ENCODE measurements at regions not wholly inside any gene's neighbourhood (a gene's known extent, or its start where the extent isn't known, plus 50 kb on each side); places are given as distances from the start of the nearest gene placed in this dataset.
"Not testable (repeated sequence)": the region's sequence is repeated elsewhere in the genome, so short reads cannot be mapped to it uniquely, and the experiment has no call there.

DNA sequence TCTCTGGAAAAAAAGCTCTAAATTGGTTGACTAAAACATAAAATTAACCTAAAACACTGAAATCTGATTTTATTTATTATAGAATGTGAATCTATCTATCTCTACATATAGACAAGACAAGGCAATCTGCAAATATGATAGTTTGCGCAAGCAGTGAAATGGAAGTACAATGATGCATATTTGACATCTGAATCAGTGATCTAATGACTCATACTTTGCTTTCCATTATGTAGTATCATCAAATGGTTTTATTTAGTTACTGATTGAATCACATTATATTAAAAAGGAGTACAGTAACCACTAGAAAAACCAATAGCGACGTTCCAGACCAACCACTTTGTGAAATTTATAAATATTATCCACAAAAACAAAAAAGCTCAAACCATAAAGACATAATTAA lies 1969.3 kb downstream of the PCDH7 start:
- Mint-ChIP-seq H3K27ac (no peak overlapping the region), H3K9me3 (peaks cover 10 to 18% of the 10 kb centered on the region in 2 donors), H3K36me3 (peaks cover 0 to 10% of the 10 kb centered on the region in 2 donors)
- ATAC-seq (no peak), DNase-seq (ENCODE audit: low spot score in 2 of 2) (no peak)

DNA sequence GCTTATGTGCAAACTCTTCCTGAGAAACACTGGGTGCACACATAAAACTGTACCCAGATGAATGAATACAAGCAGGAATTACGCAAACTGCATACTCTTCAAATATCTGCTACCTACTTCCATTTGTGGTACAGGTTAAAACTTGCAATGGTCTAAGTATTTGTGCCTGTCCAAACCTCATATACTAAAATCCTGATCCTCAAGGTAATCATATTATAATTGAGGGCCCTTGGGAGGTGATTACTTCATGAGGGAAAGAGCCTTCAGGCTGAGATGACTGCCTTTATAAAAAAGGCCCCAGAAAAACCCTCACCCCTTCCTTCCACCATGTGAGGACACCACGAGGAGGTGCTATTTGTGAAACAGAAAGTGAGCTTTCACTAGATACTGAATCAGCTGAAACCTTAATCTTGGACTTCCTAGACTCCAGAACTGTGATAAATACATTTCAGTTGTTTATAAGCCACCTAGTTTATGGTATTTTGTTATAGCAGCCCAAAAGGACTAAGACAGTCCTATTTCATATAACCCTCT lies 1977.2 kb downstream of the PCDH7 start:
- Mint-ChIP-seq H3K36me3 (peaks cover 0 to 4% of the 10 kb centered on the region in 2 donors), H3K9me3 (peaks cover 23 to 25% of the 10 kb centered on the region in 2 donors), H3K27ac (no peak overlapping the region)
- no peak for DNase-seq (ENCODE audit: low spot score in 2 of 2)
- ATAC-seq, result no peak

- ATAC-seq (no peak), DNase-seq (ENCODE audit: low spot score in 2 of 2) (no peak)
- Mint-ChIP-seq H3K36me3 (no peaks in the 10 kb centered on the region), H3K27ac (no peak overlapping the region), H3K9me3 (peaks cover 4 to 6% of the 10 kb centered on the region in 2 donors)
Observed at GRCh38 chr4:32700838-32701237, 1980.7 kb downstream of the PCDH7 start.

GRCh38 chr4:32706893-32707292 lies 1986.7 kb downstream of the PCDH7 start:
- H3K27ac Mint-ChIP-seq, result no peak overlapping the region
- DNase-seq (ENCODE audit: low spot score in 2 of 2), result no peak
- no peak for ATAC-seq
- H3K9me3 Mint-ChIP-seq, result peaks cover 9 to 14% of the 10 kb centered on the region in 2 donors
- no peaks in the 10 kb centered on the region for H3K36me3 Mint-ChIP-seq

DNA sequence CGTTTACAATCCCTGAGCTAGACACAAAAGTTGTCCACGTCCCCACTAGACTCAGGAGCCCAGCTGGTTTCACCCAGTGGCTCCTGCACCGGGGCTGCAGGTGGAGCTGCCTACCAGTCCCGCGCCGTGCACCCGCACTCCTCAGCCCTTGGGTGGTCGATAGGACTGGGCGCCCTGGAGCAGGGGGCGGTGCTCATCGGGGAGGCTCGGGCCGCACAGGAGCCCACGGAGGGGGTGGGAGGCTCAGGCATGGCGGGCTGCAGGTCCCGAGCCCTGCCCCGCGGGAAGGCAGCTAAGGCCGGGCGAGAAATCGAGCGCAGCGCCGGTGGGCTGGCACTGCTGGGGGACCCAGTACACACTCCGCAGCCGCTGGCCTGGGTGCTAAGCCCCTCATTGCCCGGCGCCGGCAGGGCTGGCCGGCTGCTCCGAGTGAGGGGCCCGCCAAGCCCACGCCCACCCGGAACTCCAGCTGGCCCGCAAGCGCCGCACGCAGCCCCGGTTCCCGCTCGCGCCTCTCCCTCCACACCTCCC lies 1996.0 kb downstream of the PCDH7 start:
- DNase-seq (ENCODE audit: low spot score in 2 of 2); H3K27ac Mint-ChIP-seq; ATAC-seq: not testable (repeated sequence)
- Mint-ChIP-seq H3K36me3 (peaks cover 6 to 15% of the 10 kb centered on the region in 2 donors), H3K9me3 (peaks cover 16% of the 10 kb centered on the region in 2 donors)

DNA sequence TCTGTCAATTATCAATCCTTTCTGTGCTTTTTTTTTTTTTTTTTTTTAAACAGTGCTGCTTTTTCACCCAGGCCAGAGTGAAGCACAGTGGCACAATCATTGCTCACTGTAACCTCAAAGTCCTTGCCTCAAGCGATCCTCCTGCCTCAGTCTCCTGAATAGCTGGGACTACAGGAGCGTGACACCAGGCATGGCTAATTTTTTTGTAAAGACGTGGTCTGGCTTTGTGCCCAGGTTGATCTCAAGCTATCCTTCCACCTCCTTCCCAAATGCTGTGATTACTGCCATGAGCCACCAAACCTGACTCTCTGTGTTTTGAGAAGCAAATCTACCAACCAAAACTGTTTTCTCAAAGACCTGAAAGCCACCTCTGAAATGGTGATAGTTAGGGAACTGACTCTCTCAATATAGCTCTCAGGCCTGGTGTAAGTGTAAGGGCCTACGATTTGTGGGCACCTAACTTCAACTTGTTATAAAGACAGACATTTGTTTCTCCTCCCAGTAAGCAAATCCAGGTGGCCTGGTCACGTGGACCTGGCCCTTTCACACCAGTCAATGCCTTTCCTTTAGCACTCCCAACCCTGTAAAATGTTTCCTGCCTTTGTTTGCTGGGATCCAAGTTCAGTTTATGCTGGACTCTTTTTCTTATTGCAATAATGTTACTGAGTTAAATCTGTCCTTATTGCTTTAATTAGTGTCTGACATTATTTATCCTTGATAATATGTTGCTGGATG lies 2015.9 kb downstream of the PCDH7 start:
- ATAC-seq, result no peak
- Mint-ChIP-seq H3K36me3 (peaks cover 0 to 5% of the 10 kb centered on the region in 2 donors), H3K9me3 (peaks cover 10 to 13% of the 10 kb centered on the region in 2 donors), H3K27ac (no peak overlapping the region)
- no peak for DNase-seq (ENCODE audit: low spot score in 2 of 2)

- Mint-ChIP-seq H3K9me3 (peaks cover 6 to 16% of the 10 kb centered on the region in 2 donors), H3K27ac (no peak overlapping the region), H3K36me3 (no peaks in the 10 kb centered on the region)
- no peak for ATAC-seq
- DNase-seq (ENCODE audit: low spot score in 2 of 2), result no peak
Observed at GRCh38 chr4:32744211-32744610, 2024.0 kb downstream of the PCDH7 start.

- no peak for DNase-seq (ENCODE audit: low spot score in 2 of 2)
- Mint-ChIP-seq H3K9me3 (peaks cover 6 to 16% of the 10 kb centered on the region in 2 donors), H3K36me3 (no peaks in the 10 kb centered on the region), H3K27ac (no peak overlapping the region)
- ATAC-seq, result no peak
Observed at GRCh38 chr4:32745351-32745750, 2025.2 kb downstream of the PCDH7 start.

DNA sequence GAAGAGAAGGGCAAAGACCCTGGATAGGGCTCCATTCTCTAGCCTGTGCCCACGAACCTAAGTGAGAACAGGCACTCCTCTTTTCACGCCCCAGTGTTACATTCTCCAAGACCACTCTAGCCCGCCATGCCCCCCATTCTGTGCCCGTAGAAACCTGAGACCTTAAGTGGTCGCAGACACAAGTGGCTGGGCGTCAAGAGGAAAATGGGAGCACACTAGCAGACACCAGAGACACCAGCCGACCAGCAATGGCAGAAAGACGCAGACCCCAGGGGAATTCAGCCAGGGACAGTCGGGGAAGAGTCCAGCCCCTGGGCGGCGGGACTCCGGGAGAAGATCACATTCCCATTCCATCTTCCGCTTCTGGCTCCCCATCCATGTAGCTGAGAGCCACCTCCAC lies 2027.9 kb downstream of the PCDH7 start:
- ATAC-seq (no peak), DNase-seq (ENCODE audit: low spot score in 2 of 2) (no peak)
- Mint-ChIP-seq H3K27ac (no peak overlapping the region), H3K36me3 (no peaks in the 10 kb centered on the region), H3K9me3 (peaks cover 0 to 9% of the 10 kb centered on the region in 2 donors)

- ATAC-seq (no peak), DNase-seq (ENCODE audit: low spot score in 2 of 2) (no peak)
- no peaks in the 10 kb centered on the region for H3K36me3 Mint-ChIP-seq
- peaks cover 0 to 9% of the 10 kb centered on the region in 2 donors for H3K9me3 Mint-ChIP-seq
- no peak overlapping the region for H3K27ac Mint-ChIP-seq
Observed at GRCh38 chr4:32748498-32748897, 2028.3 kb downstream of the PCDH7 start.

GRCh38 chr4:32752962-32753361 lies 2032.8 kb downstream of the PCDH7 start:
- Mint-ChIP-seq H3K36me3 (no peaks in the 10 kb centered on the region), H3K9me3 (peaks cover 11 to 28% of the 10 kb centered on the region in 2 donors), H3K27ac (no peak overlapping the region)
- ATAC-seq, result no peak
- DNase-seq (ENCODE audit: low spot score in 2 of 2), result no peak

GRCh38 chr4:32768664-32769389 lies 2048.7 kb downstream of the PCDH7 start:
- DNase-seq (ENCODE audit: low spot score in 2 of 2) (no peak), ATAC-seq (no peak)
- no peaks in the 10 kb centered on the region for H3K36me3 Mint-ChIP-seq
- no peak overlapping the region for H3K27ac Mint-ChIP-seq
- peaks cover 11 to 13% of the 10 kb centered on the region in 2 donors for H3K9me3 Mint-ChIP-seq

- ATAC-seq (no peak), DNase-seq (ENCODE audit: low spot score in 2 of 2) (no peak)
- H3K36me3 Mint-ChIP-seq, result no peaks in the 10 kb centered on the region
- peaks cover 9 to 11% of the 10 kb centered on the region in 2 donors for H3K9me3 Mint-ChIP-seq
- H3K27ac Mint-ChIP-seq, result no peak overlapping the region
Observed at GRCh38 chr4:32771491-32771890, 2051.3 kb downstream of the PCDH7 start.

DNA sequence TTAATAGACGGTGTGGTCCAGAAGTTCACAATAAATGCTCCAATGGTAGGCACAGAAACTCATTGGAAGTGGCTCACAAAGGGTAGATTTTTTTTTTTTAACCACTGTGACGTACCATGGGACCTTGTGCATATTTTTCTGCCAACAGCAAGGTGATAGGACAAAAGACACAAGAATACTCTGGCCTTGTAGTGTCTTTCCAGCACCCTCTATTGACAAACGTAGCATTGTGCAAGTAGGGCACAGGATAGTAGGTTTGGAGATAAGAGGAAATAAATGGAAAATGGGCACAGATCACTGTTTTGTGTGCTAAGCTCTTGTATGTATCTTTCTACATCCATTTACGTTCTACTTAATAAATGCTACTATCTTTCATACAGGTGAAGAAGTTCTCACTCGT lies 2054.9 kb downstream of the PCDH7 start:
- DNase-seq (ENCODE audit: low spot score in 2 of 2), result no peak
- Mint-ChIP-seq H3K9me3 (peaks cover 12 to 16% of the 10 kb centered on the region in 2 donors), H3K27ac (no peak overlapping the region), H3K36me3 (no peaks in the 10 kb centered on the region)
- ATAC-seq, result no peak

- Mint-ChIP-seq H3K9me3 (peaks cover 12 to 21% of the 10 kb centered on the region in 2 donors), H3K27ac (no peak overlapping the region), H3K36me3 (no peaks in the 10 kb centered on the region)
- DNase-seq (ENCODE audit: low spot score in 2 of 2) (no peak), ATAC-seq (no peak)
Observed at GRCh38 chr4:32776435-32777203, 2056.4 kb downstream of the PCDH7 start.

DNA sequence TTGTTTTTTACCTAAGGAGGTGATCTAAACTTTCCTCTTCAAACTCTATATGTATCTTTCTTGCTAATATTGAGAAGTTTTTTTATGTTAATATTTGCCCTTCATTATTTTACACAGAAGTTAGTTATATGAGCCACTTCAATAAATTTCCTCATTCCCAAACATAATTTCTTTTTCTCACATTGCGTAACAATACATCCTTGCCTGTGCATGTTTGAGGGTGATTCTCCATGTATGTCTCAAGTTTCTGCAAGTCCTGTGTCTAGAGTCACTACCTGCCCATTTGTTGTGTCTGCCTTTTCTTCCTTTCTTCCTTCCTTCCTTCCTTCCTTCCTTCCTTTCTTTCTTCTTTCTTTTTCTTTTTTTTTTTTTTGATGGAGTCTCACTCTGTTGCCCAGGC lies 2057.9 kb downstream of the PCDH7 start:
- Mint-ChIP-seq H3K36me3 (no peaks in the 10 kb centered on the region), H3K9me3 (peaks cover 21 to 27% of the 10 kb centered on the region in 2 donors), H3K27ac (no peak overlapping the region)
- DNase-seq (ENCODE audit: low spot score in 2 of 2), result no peak
- no peak for ATAC-seq

GRCh38 chr4:32778938-32779337 lies 2058.8 kb downstream of the PCDH7 start:
- Mint-ChIP-seq H3K27ac (no peak overlapping the region), H3K36me3 (no peaks in the 10 kb centered on the region), H3K9me3 (peaks cover 21 to 32% of the 10 kb centered on the region in 2 donors)
- no peak for DNase-seq (ENCODE audit: low spot score in 2 of 2)
- ATAC-seq, result no peak

Data from activated naive CD4-positive, alpha-beta T cell treated with anti-CD3 and anti-CD28 coated beads, Interleukin-2, amount 50 U/mL, for 72 hours (primary cell).